HCT116 (cell line): ENCODE measurements at regions not wholly inside any gene's neighbourhood (a gene's known extent, or its start where the extent isn't known, plus 50 kb on each side); places are given as distances from the start of the nearest gene placed in this dataset.

Source experiments
- ATAC-seq: fragments of 200-7000 bp; cut with Tn5 transposase; 2 replicates; pipeline ENCODE4 v1.9.1; 2020; ENCODE audit warnings: mild to moderate bottlenecking, moderate library complexity
- BruUV-seq: library from RNA; stranded (reverse); fragments of 400-500 nt; replicated peaks from 2 replicates; lab custom pipeline; 2021; lab: Mats Ljungman, UMichigan
- CTCF ChIA-PET: fragments of 300-600 bp; sonication (Branson Sonifier 250); formaldehyde crosslinking; loops from one replicate; lab custom pipeline; 2021; ENCODE audit warnings: antibody characterized with exemption; lab: Charles Lee
- POLR2A ChIA-PET: fragments of 300-600, 350-600 bp; sonication (Branson Sonifier 250); formaldehyde crosslinking; loops from one replicate; lab custom pipeline; 2021; ENCODE audit warnings: antibody characterized with exemption; lab: Charles Lee
- RAD21 ChIA-PET, 2 experiments: fragments of 300-600 bp; sonication (Branson Sonifier 250); formaldehyde crosslinking; loops; one replicate each; lab custom pipeline; 2023; ENCODE audit warnings: low total read pairs in 2 of 2; ENCODE audit not compliant: uncharacterized antibody in 2 of 2, unreplicated experiment in 2 of 2, low non-redundant PET in 1 of 2; lab: Charles Lee
- DNase-seq: peaks from one replicate; pipeline ENCODE4 v3.0.0-alpha.2; 2010; ENCODE audit warnings: low read depth, low spot score
- H2AFZ ChIP-seq: fragments of 200-600 bp; shearing (Covaris generic), sonication (generic); 2 replicates; pipeline ENCODE4 v1.6.1; 2017; ENCODE audit warnings: low read depth, mixed run types, mixed read lengths, antibody characterized with exemption, low read length; ENCODE audit not compliant: poor library complexity, severe bottlenecking
- H3K27ac ChIP-seq: 2 replicates; pipeline ENCODE4 v1.5.1; 2012; ENCODE audit warnings: low read depth, low read length
- H3K27me3 ChIP-seq: fragments of 200-600 bp; sonication (generic); 2 replicates; pipeline ENCODE4 v1.6.1; 2016; ENCODE audit warnings: mixed run types, low read length, mixed read lengths; ENCODE audit not compliant: insufficient read depth
- H3K36me3 ChIP-seq, 2 experiments: fragments of 200-500 bp in 1 of 2; fragments of 200-600 bp in 1 of 2; sonication (Bioruptor generic) in 1 of 2; sonication (generic) in 1 of 2; 2 replicates each; pipeline versions ENCODE4 v1.5.1 to v1.6.1; 2014 to 2016; ENCODE audit warnings: low read length in 2 of 2, inconsistent platforms in 1 of 2, mixed read lengths in 1 of 2, mixed run types in 1 of 2; ENCODE audit not compliant: insufficient read depth in 2 of 2, control insufficient read depth in 1 of 2
- H3K4me1 ChIP-seq, 2 experiments: fragments of 200-600 bp in 1 of 2; sonication (generic) in 1 of 2; 2 replicates each; pipeline versions ENCODE4 v1.5.1 to v1.6.1; 2012 to 2017; ENCODE audit warnings: low read length in 2 of 2, inconsistent platforms in 1 of 2, mild to moderate bottlenecking in 1 of 2, mixed read lengths in 1 of 2, mixed run types in 1 of 2, moderate library complexity in 1 of 2; ENCODE audit not compliant: insufficient read depth in 2 of 2, control insufficient read depth in 1 of 2
- H3K4me2 ChIP-seq: fragments of 200-600 bp; sonication (generic); 2 replicates; pipeline ENCODE4 v1.6.1; 2017; ENCODE audit warnings: mixed run types, low read length, mixed read lengths
- H3K4me3 ChIP-seq, 2 experiments: fragments of 200-600 bp in 1 of 2; sonication (generic) in 1 of 2; replicated peaks in 1 of 2; 2 replicates each; pipeline ENCODE4 v1.5.1; 2011 to 2016; ENCODE audit warnings: low read length in 2 of 2, control low read depth in 1 of 2, low read depth in 1 of 2, mild to moderate bottlenecking in 1 of 2, mixed read lengths in 1 of 2, mixed run types in 1 of 2
- H3K79me2 ChIP-seq: fragments of 200-600 bp; sonication (generic); 2 replicates; pipeline ENCODE4 v1.6.1; 2017; ENCODE audit warnings: mild to moderate bottlenecking, mixed run types, low read length, moderate library complexity, mixed read lengths; ENCODE audit not compliant: insufficient read depth
- H3K9ac ChIP-seq: fragments of 200-600 bp; sonication (generic); 2 replicates; pipeline ENCODE4 v1.6.1; 2016; ENCODE audit warnings: low read length, mixed read lengths
- H3K9me2 ChIP-seq: fragments of 200-600 bp; sonication (generic), shearing (Covaris generic); 2 replicates; pipeline ENCODE4 v1.6.1; 2017; ENCODE audit warnings: mixed run types, mild to moderate bottlenecking, moderate library complexity; ENCODE audit not compliant: insufficient read depth
- H3K9me3 ChIP-seq, 2 experiments: fragments of 200-500 bp in 1 of 2; fragments of 200-600 bp in 1 of 2; sonication (Bioruptor generic) in 1 of 2; sonication (generic) in 1 of 2; 2 replicates each; pipeline ENCODE4 v1.6.1; 2014 to 2017; ENCODE audit warnings: low read length in 2 of 2, mixed read lengths in 2 of 2, inconsistent platforms in 1 of 2, low read depth in 1 of 2, mild to moderate bottlenecking in 1 of 2, mixed run types in 1 of 2, moderate library complexity in 1 of 2; ENCODE audit not compliant: control insufficient read depth in 1 of 2, insufficient read depth in 1 of 2
- H4K20me1 ChIP-seq: fragments of 200-600 bp; sonication (generic), shearing (Covaris generic); 2 replicates; pipeline ENCODE4 v1.6.1; 2017; ENCODE audit warnings: mixed run types, mild to moderate bottlenecking, moderate library complexity; ENCODE audit not compliant: insufficient read depth
- CEBPB ChIP-seq: IDR thresholded peaks from 2 replicates; pipeline ENCODE4 v1.6.1; 2012; ENCODE audit warnings: low read depth
- JUND ChIP-seq: IDR thresholded peaks from 2 replicates; pipeline ENCODE4 v1.6.1; 2012
- POLR2A ChIP-seq: IDR thresholded peaks from 2 replicates; pipeline ENCODE4 v1.7.0; 2011; ENCODE audit warnings: borderline replicate concordance; ENCODE audit not compliant: insufficient read depth, insufficient read length; ENCODE audit errors: extremely low read depth
- RAD21 ChIP-seq: IDR thresholded peaks from 2 replicates; pipeline ENCODE4 v1.6.1; 2012; ENCODE audit warnings: low read depth, mild to moderate bottlenecking
- SP1 ChIP-seq: IDR thresholded peaks from 2 replicates; pipeline ENCODE4 v1.6.1; 2012; ENCODE audit warnings: low read depth
- intact Hi-C: fragments of 100-400 bp; cut with micrococcal nuclease; formaldehyde crosslinking; loops from 2 replicates; pipeline ENCODE4 v1.10.0; 2022
- TF ChIP-seq, protein P1 (sequence below): IDR thresholded peaks from 2 replicates; pipeline ENCODE4 v1.6.1; 2012

DNA sequence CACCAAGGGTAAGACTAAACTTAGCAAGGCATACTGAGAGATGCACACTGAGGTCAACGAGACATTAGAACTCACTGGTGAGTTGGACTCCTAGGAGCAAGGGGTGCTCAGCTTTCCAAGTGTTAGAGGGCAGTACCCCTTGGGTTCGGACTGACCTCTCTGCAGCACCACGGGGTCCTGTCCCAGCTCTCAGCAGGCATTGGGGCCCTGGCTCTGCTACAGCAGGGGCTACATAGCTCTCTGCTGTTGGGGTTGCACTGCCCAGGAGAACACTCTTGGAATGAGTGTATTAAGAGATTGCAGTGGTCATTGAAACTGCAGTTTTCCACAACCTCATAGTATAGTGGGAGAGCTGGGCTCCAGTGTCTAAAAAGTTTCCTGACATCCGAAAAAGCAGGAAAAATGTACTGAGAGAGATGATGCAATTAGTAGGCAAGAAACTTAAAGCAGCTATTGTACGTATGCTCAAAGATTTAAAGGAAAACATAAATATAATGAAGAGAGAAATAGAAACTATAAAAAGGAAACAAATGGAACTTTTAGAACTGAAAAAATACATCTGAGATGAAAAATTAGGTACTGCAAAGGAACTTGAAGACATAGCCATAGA, 132.5 kb upstream of the MAX start:
- Histone ChIP-seq H3K9me3 (no peaks in the 10 kb centered on the region), H2AFZ (no peak overlapping the region), H3K27me3 (no peaks in the 10 kb centered on the region), H3K9ac (no peak overlapping the region), H3K27ac (no peak overlapping the region), H3K4me1 (peaks cover 50 to 64% of the 10 kb centered on the region in 2 experiments), H3K4me2 (no peak overlapping the region), H3K79me2 (no peaks in the 10 kb centered on the region), H4K20me1 (no peaks in the 10 kb centered on the region), H3K9me2 (no peaks in the 10 kb centered on the region), H3K36me3 (no peaks in the 10 kb centered on the region), H3K4me3 (no peak overlapping the region)
- DNase-seq (no peak), ATAC-seq (no peak)
- intact Hi-C loops = loop anchor here (5.0 kb wide), 2 partner anchors 57 to 122 kb away; no protein-coding TSS in a partner anchor
- TF ChIP-seq, protein P1, sequence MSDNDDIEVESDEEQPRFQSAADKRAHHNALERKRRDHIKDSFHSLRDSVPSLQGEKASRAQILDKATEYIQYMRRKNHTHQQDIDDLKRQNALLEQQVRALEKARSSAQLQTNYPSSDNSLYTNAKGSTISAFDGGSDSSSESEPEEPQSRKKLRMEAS = no peak
- no peak for TF ChIP-seq POLR2A
- TF ChIP-seq RAD21 = no peak
- no peak for TF ChIP-seq JUND
- TF ChIP-seq CEBPB = peak; percentile 43; the same call in 1 of the 2 replicates
- no peak for TF ChIP-seq SP1
- CTCF ChIA-PET = no interaction called here
- BruUV-seq = no TSS peak
- RAD21 ChIA-PET = no interaction called here
- POLR2A ChIA-PET = no interaction called here

DNA sequence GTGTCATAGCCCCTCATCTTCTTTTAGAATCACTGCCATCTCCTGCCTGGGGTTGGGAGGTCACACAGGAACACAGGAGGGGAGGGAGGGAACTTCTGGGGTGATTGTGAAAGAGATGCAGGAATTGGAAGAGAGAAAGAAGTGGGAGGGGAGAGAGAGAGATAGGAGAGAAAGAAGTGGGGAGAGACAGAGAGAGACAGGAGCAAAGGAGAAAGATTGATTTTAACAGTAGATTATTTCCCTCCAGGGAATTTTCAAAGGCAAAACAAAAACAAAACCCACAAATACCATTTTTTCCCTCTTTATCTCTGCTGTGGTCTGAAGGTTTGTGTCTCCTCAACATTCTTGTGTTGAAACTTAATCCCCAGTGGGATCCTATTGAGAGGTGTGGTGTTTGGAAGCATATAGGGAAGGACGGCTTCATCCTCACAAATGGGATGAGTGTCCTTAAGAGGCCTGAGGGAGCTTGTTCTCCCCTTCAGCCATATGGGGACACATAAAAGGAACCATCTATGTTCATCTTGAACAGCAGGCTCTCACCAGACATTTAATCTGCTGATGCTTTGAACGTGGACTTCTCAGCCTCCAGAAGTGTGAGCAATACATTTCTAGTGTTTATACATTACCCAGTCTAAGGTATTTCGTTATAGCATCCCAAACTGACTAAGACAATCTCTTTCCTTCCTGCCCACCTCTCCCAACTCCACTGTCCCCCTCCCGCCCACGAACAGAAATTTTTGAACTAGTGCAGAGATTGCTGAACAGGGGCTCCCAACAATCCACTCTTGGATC, 134.9 kb upstream of the MAX start:
- no peaks in the 10 kb centered on the region for H3K9me2 ChIP-seq
- RAD21 ChIA-PET = interaction anchor here (0.7 to 1.3 kb wide), 2 partner anchors 19 to 110 kb away, joined by 3 to 6 read pairs; no protein-coding TSS in a partner anchor
- BruUV-seq = no TSS peak
- H2AFZ ChIP-seq = peak overlapping the region; percentile 73
- H3K36me3 ChIP-seq = no peaks in the 10 kb centered on the region
- H4K20me1 ChIP-seq = no peaks in the 10 kb centered on the region
- peak overlapping the region; percentile 70 for H3K4me2 ChIP-seq
- DNase-seq = no peak
- peak overlapping the region; percentile 41 for H3K27ac ChIP-seq
- peak overlapping the region in 1 of 2 experiments; percentile 4; a peak in 1 of 4 replicates for H3K4me3 ChIP-seq
- no peaks in the 10 kb centered on the region for H3K79me2 ChIP-seq
- peak overlapping the region; percentile 39 for H3K9ac ChIP-seq
- intact Hi-C loops = loop anchor here (5.0 kb wide), 2 partner anchors 55 to 120 kb away; no protein-coding TSS in a partner anchor
- no peaks in the 10 kb centered on the region for H3K27me3 ChIP-seq
- CTCF ChIA-PET = interaction anchor here (1.0 kb wide), 1 partner anchor 49 kb away, joined by 3 read pairs; no protein-coding TSS in a partner anchor
- peaks cover 34 to 47% of the 10 kb centered on the region in 2 experiments for H3K4me1 ChIP-seq
- no peaks in the 10 kb centered on the region for H3K9me3 ChIP-seq
- POLR2A ChIA-PET = no interaction called here
- ATAC-seq = no peak
- TF ChIP-seq POLR2A (no peak), CEBPB (peak; percentile 56)
- TF ChIP-seq, all 23 proteins: peak for 1
